GM13976 (cell line): ENCODE measurements at regions not wholly inside any gene's neighbourhood (a gene's known extent, or its start where the extent isn't known, plus 50 kb on each side); places are given as distances from the start of the nearest gene placed in this dataset.

Experiments
- DNase-seq: peaks from one replicate; pipeline ENCODE4 v3.0.0; 2012; ENCODE audit warnings: low spot score
- CTCF ChIP-seq: IDR thresholded peaks from 2 replicates; pipeline ENCODE4 v1.5.1; 2012; ENCODE audit warnings: borderline replicate concordance, mild to moderate bottlenecking; ENCODE audit not compliant: insufficient read depth; ENCODE audit errors: extremely low read depth, missing control alignments, control extremely low read depth
- in situ Hi-C: fragments of 300-500 bp; cut with MboI; formaldehyde crosslinking; loops from one replicate; pipeline ENCODE4 v1.12.0; 2022; ENCODE audit warnings: low sequenced_read_pairs, mixed read lengths, inconsistent platforms; ENCODE audit not compliant: unreplicated experiment

- in situ Hi-C loops: no loop called here
Measured at GRCh38 chr6:23327621-23328020, 758.3 kb downstream of the HDGFL1 start.

GRCh38 chr6:23329086-23329485 lies 759.7 kb downstream of the HDGFL1 start:
- no peak for TF ChIP-seq CTCF
- in situ Hi-C loops: no loop called here
- DNase-seq: no peak

More at GRCh38 chr6:23327621-23328020, 758.3 kb downstream of the HDGFL1 start:
- TF ChIP-seq CTCF: no peak
- DNase-seq: no peak

- TF ChIP-seq CTCF: no peak
- DNase-seq: no peak
- in situ Hi-C loops: no loop called here
Measured at GRCh38 chr6:23330632-23331031, 761.3 kb downstream of the HDGFL1 start.

GRCh38 chr6:23334360-23334759 lies 765.0 kb downstream of the HDGFL1 start:
- no peak for TF ChIP-seq CTCF
- in situ Hi-C loops: no loop called here
- no peak for DNase-seq

GRCh38 chr6:23335894-23336293 lies 766.5 kb downstream of the HDGFL1 start:
- TF ChIP-seq CTCF: no peak
- no peak for DNase-seq
- in situ Hi-C loops: no loop called here

GRCh38 chr6:23339268-23339667 lies 769.9 kb downstream of the HDGFL1 start:
- DNase-seq: no peak
- TF ChIP-seq CTCF: no peak
- in situ Hi-C loops: no loop called here

DNA sequence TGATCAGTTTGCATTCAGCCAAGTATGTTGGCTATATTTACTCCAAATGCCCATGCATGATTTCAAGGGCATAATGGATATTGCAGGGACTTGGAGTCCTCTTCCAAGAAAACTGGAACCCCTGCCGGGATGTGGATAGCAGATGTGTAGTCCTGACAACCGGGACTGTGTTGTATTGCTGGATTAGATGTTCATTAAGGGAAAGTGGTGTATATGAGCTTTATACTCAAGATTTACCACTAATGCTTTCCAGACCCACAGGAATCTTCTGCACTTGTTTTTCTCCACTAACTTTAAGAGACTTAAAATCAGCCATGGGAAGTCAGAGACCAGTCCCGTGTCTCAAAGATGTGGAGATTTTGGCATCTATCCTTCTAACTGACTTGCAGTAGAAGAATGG lies 770.9 kb downstream of the HDGFL1 start:
- DNase-seq: no peak
- in situ Hi-C loops: no loop called here
- TF ChIP-seq CTCF: no peak
